ENCODE measurements at regions not wholly inside any gene's neighbourhood (a gene's known extent, or its start where the extent isn't known, plus 50 kb on each side); places are given as distances from the start of the nearest gene placed in this dataset.

DNA sequence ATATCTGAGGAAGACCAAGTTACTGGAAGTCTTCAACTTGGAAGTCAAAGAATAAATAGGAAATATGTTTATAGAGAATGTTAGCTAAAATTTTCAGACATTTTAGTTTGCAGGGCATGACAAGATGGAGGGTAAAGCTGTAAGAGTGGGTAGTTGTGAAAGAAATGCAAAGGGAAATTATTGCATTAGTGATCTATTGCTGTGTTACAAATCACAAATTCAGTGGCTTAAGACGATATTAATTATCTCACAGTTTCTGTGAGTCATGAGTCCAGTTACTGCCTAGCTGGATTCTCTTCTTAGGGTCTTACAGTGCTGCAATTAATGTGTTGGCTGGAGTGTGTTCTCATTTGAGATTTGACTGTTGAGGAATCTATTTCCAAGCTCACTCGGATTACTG lies 62.9 kb upstream of the CAMK2D start:
- no peak overlapping the region for H3K4me3 ChIP-seq
- H3K4me2 ChIP-seq = no peak overlapping the region
- H3K9me3 ChIP-seq = no peaks in the 10 kb centered on the region
- no peak for TF ChIP-seq FOSL2 (IDR thresholded peaks at IDR 0.05)
- TF ChIP-seq FOSL2 (CRISPR knock-in tag; IDR thresholded peaks at IDR 0.05) = no peak
- no peak for TF ChIP-seq ZNF302 (CRISPR knock-in tag; IDR thresholded peaks at IDR 0.05)
- TF ChIP-seq HDAC2 (IDR thresholded peaks at IDR 0.05) = no peak
- TF ChIP-seq CBX2 (IDR thresholded peaks at IDR 0.05; ENCODE audit: borderline replicate concordance, low read depth) = no peak
- WGBS (ENCODE audit: missing lambda C conversion rate) = 53% methylated on average over 2 of the region's 2 CpGs
- FAIRE-seq (no peak), ATAC-seq (no peak), DNase-seq (ENCODE audit: low read depth in 1 of 2, low spot score in 1 of 2) (no peak)
- no peaks in the 10 kb centered on the region for H3K4me1 ChIP-seq
- POLR2A ChIA-PET = no interaction called here
- no peak overlapping the region for H3K27ac ChIP-seq
- CTCF ChIA-PET = no interaction called here

DNA sequence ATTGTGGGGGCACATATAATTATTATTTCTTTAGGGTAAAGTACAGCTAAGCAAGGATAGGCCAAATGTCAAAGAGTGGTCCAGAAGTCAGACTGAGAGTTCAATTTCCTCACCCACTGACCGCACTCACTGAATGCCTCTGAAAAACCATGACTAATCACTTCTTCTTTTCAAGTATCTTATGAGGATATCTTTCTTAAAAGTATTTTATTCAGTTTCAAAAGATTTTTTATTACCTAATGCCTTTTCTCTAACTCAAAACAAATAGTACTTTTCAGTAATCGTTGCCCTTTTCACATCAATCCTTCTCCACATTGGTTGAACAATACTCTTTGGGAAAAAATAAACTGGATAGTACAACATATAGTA lies 61.7 kb upstream of the CAMK2D start:
- ATAC-seq (no peak), DNase-seq (ENCODE audit: low read depth in 1 of 2, low spot score in 1 of 2) (no peak), FAIRE-seq (no peak)
- POLR2A ChIA-PET = no interaction called here
- WGBS (ENCODE audit: missing lambda C conversion rate) = 62% methylated on average over 2 of the region's 2 CpGs
- no peaks in the 10 kb centered on the region for H3K4me1 ChIP-seq
- CTCF ChIA-PET = no interaction called here
- H3K4me3 ChIP-seq = no peak overlapping the region
- no peak overlapping the region for H3K4me2 ChIP-seq
- no peak overlapping the region for H3K27ac ChIP-seq
- TF ChIP-seq, protein P1, sequence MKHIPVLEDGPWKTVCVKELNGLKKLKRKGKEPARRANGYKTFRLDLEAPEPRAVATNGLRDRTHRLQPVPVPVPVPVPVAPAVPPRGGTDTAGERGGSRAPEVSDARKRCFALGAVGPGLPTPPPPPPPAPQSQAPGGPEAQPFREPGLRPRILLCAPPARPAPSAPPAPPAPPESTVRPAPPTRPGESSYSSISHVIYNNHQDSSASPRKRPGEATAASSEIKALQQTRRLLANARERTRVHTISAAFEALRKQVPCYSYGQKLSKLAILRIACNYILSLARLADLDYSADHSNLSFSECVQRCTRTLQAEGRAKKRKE (CRISPR knock-in tag; IDR thresholded peaks at IDR 0.05; ENCODE audit: low read depth) = no peak
- TF ChIP-seq HOXA7 (CRISPR knock-in tag; IDR thresholded peaks at IDR 0.05) = no peak
- TF ChIP-seq PHF8 (IDR thresholded peaks at IDR 0.05; ENCODE audit: borderline replicate concordance, low read depth) = no peak
- TF ChIP-seq TFCP2L1 (CRISPR knock-in tag; IDR thresholded peaks at IDR 0.05) = no peak
- no peak for TF ChIP-seq EP300 (IDR thresholded peaks at IDR 0.05)
- no peak for TF ChIP-seq RFX5 (IDR thresholded peaks at IDR 0.05)
- TF ChIP-seq FOSL2 (IDR thresholded peaks at IDR 0.05) = no peak
- no peak for TF ChIP-seq FOSL2 (CRISPR knock-in tag; IDR thresholded peaks at IDR 0.05)
- no peak for TF ChIP-seq MAFK (IDR thresholded peaks at IDR 0.05; ENCODE audit: partially characterized antibody)
- TF ChIP-seq, protein P2, sequence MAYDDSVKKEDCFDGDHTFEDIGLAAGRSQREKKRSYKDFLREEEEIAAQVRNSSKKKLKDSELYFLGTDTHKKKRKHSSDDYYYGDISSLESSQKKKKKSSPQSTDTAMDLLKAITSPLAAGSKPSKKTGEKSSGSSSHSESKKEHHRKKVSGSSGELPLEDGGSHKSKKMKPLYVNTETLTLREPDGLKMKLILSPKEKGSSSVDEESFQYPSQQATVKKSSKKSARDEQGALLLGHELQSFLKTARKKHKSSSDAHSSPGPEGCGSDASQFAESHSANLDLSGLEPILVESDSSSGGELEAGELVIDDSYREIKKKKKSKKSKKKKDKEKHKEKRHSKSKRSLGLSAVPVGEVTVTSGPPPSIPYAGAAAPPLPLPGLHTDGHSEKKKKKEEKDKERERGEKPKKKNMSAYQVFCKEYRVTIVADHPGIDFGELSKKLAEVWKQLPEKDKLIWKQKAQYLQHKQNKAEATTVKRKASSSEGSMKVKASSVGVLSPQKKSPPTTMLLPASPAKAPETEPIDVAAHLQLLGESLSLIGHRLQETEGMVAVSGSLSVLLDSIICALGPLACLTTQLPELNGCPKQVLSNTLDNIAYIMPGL (CRISPR knock-in tag; IDR thresholded peaks at IDR 0.05; ENCODE audit: borderline replicate concordance) = no peak
- TF ChIP-seq GATA3 (IDR thresholded peaks at IDR 0.05; ENCODE audit: borderline replicate concordance) = no peak
- no peak for TF ChIP-seq HEYL (CRISPR knock-in tag; IDR thresholded peaks at IDR 0.05)
- no peak for TF ChIP-seq FOSB (CRISPR knock-in tag; IDR thresholded peaks at IDR 0.05)
- TF ChIP-seq EHF (CRISPR knock-in tag; IDR thresholded peaks at IDR 0.05) = no peak
- H3K9me3 ChIP-seq = no peaks in the 10 kb centered on the region

DNA sequence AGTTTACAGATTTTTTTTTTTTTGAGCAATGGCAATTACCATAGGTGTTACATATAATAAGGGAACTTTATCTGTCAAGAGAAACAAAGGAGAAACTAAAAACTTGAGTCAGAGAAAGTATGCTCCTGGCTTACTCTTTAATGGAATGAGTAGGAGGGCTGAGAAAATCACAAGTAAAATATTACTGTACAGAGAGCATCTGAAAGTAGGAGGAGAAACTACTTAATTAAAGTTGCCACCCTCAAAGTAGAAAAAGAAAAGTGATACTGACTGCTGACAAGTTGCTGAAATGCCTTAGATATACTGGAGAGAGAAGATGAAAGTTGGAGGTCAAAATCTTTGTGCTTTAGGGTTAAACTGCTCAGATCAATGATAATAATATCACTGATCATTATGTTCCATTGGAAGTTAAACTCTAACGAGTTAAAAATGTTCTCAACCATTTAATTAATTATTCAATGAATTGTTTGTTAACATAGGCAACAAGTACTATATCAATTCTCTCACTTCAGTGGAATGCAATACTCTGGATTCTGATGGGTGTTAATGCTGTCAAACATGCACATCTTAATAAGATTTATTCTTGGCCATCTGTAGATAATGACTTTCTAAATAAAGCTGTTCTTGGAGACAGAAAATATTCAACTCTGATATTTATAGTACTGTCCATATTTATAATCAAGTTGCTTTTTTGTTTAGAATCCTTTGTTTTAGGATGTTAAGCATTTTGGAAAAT lies 61.2 kb upstream of the CAMK2D start:
- TF ChIP-seq MAFK (IDR thresholded peaks at IDR 0.05; ENCODE audit: partially characterized antibody) = no peak
- no peak for TF ChIP-seq RARB (CRISPR knock-in tag; IDR thresholded peaks at IDR 0.05)
- TF ChIP-seq, protein P3, sequence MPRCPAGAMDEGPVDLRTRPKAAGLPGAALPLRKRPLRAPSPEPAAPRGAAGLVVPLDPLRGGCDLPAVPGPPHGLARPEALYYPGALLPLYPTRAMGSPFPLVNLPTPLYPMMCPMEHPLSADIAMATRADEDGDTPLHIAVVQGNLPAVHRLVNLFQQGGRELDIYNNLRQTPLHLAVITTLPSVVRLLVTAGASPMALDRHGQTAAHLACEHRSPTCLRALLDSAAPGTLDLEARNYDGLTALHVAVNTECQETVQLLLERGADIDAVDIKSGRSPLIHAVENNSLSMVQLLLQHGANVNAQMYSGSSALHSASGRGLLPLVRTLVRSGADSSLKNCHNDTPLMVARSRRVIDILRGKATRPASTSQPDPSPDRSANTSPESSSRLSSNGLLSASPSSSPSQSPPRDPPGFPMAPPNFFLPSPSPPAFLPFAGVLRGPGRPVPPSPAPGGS (IDR thresholded peaks at IDR 0.05) = no peak
- TF ChIP-seq KDM5A (IDR thresholded peaks at IDR 0.05) = no peak
- TF ChIP-seq FOXS1 (CRISPR knock-in tag; IDR thresholded peaks at IDR 0.05) = no peak
- TF ChIP-seq ZFP36 (IDR thresholded peaks at IDR 0.05; ENCODE audit: borderline replicate concordance, partially characterized antibody) = no peak
- TF ChIP-seq RNF2 (IDR thresholded peaks at IDR 0.05; ENCODE audit: borderline replicate concordance, low read depth) = no peak
- no peak for TF ChIP-seq SREBF2 (IDR thresholded peaks at IDR 0.05)
- TF ChIP-seq ESRRA (IDR thresholded peaks at IDR 0.05; ENCODE audit: borderline replicate concordance, low read length) = no peak
- TF ChIP-seq, protein P4, sequence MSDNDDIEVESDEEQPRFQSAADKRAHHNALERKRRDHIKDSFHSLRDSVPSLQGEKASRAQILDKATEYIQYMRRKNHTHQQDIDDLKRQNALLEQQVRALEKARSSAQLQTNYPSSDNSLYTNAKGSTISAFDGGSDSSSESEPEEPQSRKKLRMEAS (IDR thresholded peaks at IDR 0.05) = no peak
- no peak for TF ChIP-seq PHF8 (IDR thresholded peaks at IDR 0.05; ENCODE audit: borderline replicate concordance, low read depth)
- no peak for TF ChIP-seq NPAS2 (CRISPR knock-in tag; IDR thresholded peaks at IDR 0.05; ENCODE audit: borderline replicate concordance)
- TF ChIP-seq GATA3 (IDR thresholded peaks at IDR 0.05; ENCODE audit: borderline replicate concordance) = no peak
- no peak for TF ChIP-seq TFCP2L1 (CRISPR knock-in tag; IDR thresholded peaks at IDR 0.05)
- TF ChIP-seq SMC3 (IDR thresholded peaks at IDR 0.05) = no peak
- no peak for TF ChIP-seq HOXB5 (CRISPR knock-in tag; IDR thresholded peaks at IDR 0.05)
- TF ChIP-seq HDAC2 (IDR thresholded peaks at IDR 0.05) = no peak
- no peak for TF ChIP-seq JUNB (IDR thresholded peaks at IDR 0.05)
- no peak for TF ChIP-seq HEYL (CRISPR knock-in tag; IDR thresholded peaks at IDR 0.05)
- no peak for TF ChIP-seq HOXA7 (CRISPR knock-in tag; IDR thresholded peaks at IDR 0.05)
- no peak for ATAC-seq
- FAIRE-seq = no peak
- DNase-seq (ENCODE audit: low read depth in 1 of 2, low spot score in 1 of 2) = no peak
- Histone ChIP-seq H3K27ac (no peak overlapping the region), H3K9me3 (no peaks in the 10 kb centered on the region), H3K4me1 (no peaks in the 10 kb centered on the region), H3K4me3 (no peak overlapping the region), H3K4me2 (no peak overlapping the region)
- CTCF ChIA-PET = no interaction called here
- POLR2A ChIA-PET = no interaction called here
- WGBS (ENCODE audit: missing lambda C conversion rate) = 0% methylated on average over 1 of the region's 1 CpG
